ENCODE measurements at regions not wholly inside any gene's neighbourhood (a gene's known extent, or its start where the extent isn't known, plus 50 kb on each side); places are given as distances from the start of the nearest gene placed in this dataset.

GRCh38 chr14:86884498-86884897 is 1108.5 kb downstream of the GALC start:
- TF ChIP-seq CTCF (conservative IDR thresholded peaks at IDR 0.05) (no peak), EZH2 (IDR thresholded peaks at IDR 0.05; ENCODE audit: low read depth) (no peak)

All from PC-9 (cell line).